ENCODE measurements at regions not wholly inside any gene's neighbourhood (a gene's known extent, or its start where the extent isn't known, plus 50 kb on each side); places are given as distances from the start of the nearest gene placed in this dataset.

- no peak overlapping the region for H3K27ac ChIP-seq (ENCODE audit: insufficient read length, low read depth, low read length)
- no peak overlapping the region for H4K5ac ChIP-seq (ENCODE audit: insufficient read length, low read depth, low read length)
- no peak overlapping the region for H3K14ac ChIP-seq (ENCODE audit: insufficient read depth, low read length)
- peaks cover 3% of the 10 kb centered on the region; the same call in 1 of the 2 replicates for H3K4me1 ChIP-seq (ENCODE audit: insufficient read depth, low read length)
- no peaks in the 10 kb centered on the region for H3K23me2 ChIP-seq (ENCODE audit: insufficient read length, low read depth, low read length, poor library complexity, severe bottlenecking)
- H2AK5ac ChIP-seq (ENCODE audit: insufficient read length, low read length) = no peak overlapping the region
- no peak overlapping the region for H2BK20ac ChIP-seq (ENCODE audit: low read depth, low read length, poor library complexity, severe bottlenecking)
- no peaks in the 10 kb centered on the region for H3K9me3 ChIP-seq (ENCODE audit: control insufficient read depth, low read depth, low read length)
- no peak overlapping the region for H2BK5ac ChIP-seq (ENCODE audit: insufficient read length, low read length)
- no peaks in the 10 kb centered on the region for H3K79me2 ChIP-seq (ENCODE audit: insufficient read depth, low read length)
- no peak overlapping the region for H4K8ac ChIP-seq (replicated peaks; ENCODE audit: insufficient read length, low read depth, low read length)
- no peak overlapping the region for H2AFZ ChIP-seq (ENCODE audit: low read length)
- H3K9ac ChIP-seq (ENCODE audit: extremely low read depth, insufficient read length, low read length) = no peak overlapping the region
- H3K56ac ChIP-seq (ENCODE audit: insufficient read length, low read depth, low read length) = no peak overlapping the region
- H3K4me2 ChIP-seq (ENCODE audit: insufficient read depth, insufficient read length, low read length) = no peak overlapping the region
- Mint-ChIP-seq H3K27me3 (ENCODE audit: low read depth) (no peaks in the 10 kb centered on the region), H3K27ac (no peak overlapping the region; a peak in 1 of 7 replicates), H3K9me3 (no peaks in the 10 kb centered on the region), H3K4me1 (peaks cover 8 to 14% of the 10 kb centered on the region in 2 experiments), H3K4me3 (no peak overlapping the region), H3K36me3 (ENCODE audit: insufficient read depth in 1 of 3, low read depth in 3 of 3) (no peaks in the 10 kb centered on the region)
- H2BK15ac ChIP-seq (ENCODE audit: low read depth, low read length) = no peak overlapping the region
- no peak overlapping the region for H3K23ac ChIP-seq (ENCODE audit: insufficient read length, low read depth, low read length)
- no peaks in the 10 kb centered on the region for H3K79me1 ChIP-seq (ENCODE audit: insufficient read depth, low read depth, low read length, poor library complexity, severe bottlenecking)
- no peak overlapping the region for H4K91ac ChIP-seq (ENCODE audit: insufficient read length, low read depth, low read length)
- no peak overlapping the region for H3T11ph ChIP-seq (ENCODE audit: low read length)
- H2BK120ac ChIP-seq (ENCODE audit: low read depth, low read length, poor library complexity, severe bottlenecking) = no peak overlapping the region
- no peak for TF ChIP-seq CTCF (conservative IDR thresholded peaks at IDR 0.05)
- no peaks in the 10 kb centered on the region for H3K27me3 ChIP-seq (ENCODE audit: insufficient read depth, low read length)
- H3K18ac ChIP-seq (ENCODE audit: insufficient read length, low read depth, low read length) = no peak overlapping the region
- no peak overlapping the region for H2BK12ac ChIP-seq (ENCODE audit: insufficient read length, low read depth, low read length)
- no peaks in the 10 kb centered on the region for H4K20me1 ChIP-seq (ENCODE audit: control insufficient read depth, insufficient read depth, insufficient read length)
- H3K4ac ChIP-seq (ENCODE audit: low read depth, low read length) = no peak overlapping the region
- WGBS (ENCODE audit: extremely low coverage, insufficient read length, low lambda C conversion rate) = no CpG with 5 or more reads among the region's 5 CpGs
- DNase-seq = no peak
Observed at GRCh38 chr9:118331622-118332045, 627.4 kb downstream of the TLR4 start.

Measured in H9 (cell line).